A549 (cell line): ENCODE measurements at regions not wholly inside any gene's neighbourhood (a gene's known extent, or its start where the extent isn't known, plus 50 kb on each side); places are given as distances from the start of the nearest gene placed in this dataset.

Source experiments
- ATAC-seq, 2 experiments: fragments of 200-7000 bp in 1 of 2; fragments of >200 bp in 1 of 2; cut with Nextera tagmentation in 1 of 2; cut with Tn5 transposase in 1 of 2; 3 replicates each; pipeline versions ENCODE4 v1.8.0 to v1.9.1; 2018 to 2020; ENCODE audit warnings: mild to moderate bottlenecking in 1 of 2, moderate library complexity in 1 of 2
- CTCF ChIA-PET: fragments of 300-600 bp; sonication (Branson Sonifier 250); formaldehyde crosslinking; extraction: SDS; loops from one replicate; lab custom pipeline; 2021; ENCODE audit warnings: antibody characterized with exemption, inconsistent platforms; lab: Yijun Ruan, JAX
- POLR2A ChIA-PET: fragments of 350-600 bp; formaldehyde crosslinking; extraction: SDS; loops from one replicate; lab custom pipeline; 2021; ENCODE audit warnings: antibody characterized with exemption, inconsistent platforms; lab: Yijun Ruan, JAX
- DNase-seq, 2 experiments: peaks; one replicate each; pipeline versions ENCODE4 v3.0.0 to v3.0.0-alpha.2; 2011 to 2016; ENCODE audit warnings: low read depth in 1 of 2, low spot score in 1 of 2
- FAIRE-seq: peaks from 2 replicates; lab custom pipeline; 2011; peaks lifted over from hg19 to GRCh38; lab: Jason Lieb, UNC
- H3K27ac ChIP-seq, 2 experiments: fragments of >200 bp; sonication (Bioruptor Twin); formaldehyde crosslinking; 3 replicates each; pipeline ENCODE4 v1.5.1; 2016 to 2017
- H3K4me1 ChIP-seq: fragments of >200 bp; sonication (Bioruptor Twin); formaldehyde crosslinking; 3 replicates; pipeline ENCODE4 v1.6.1; 2016
- H3K4me2 ChIP-seq: fragments of >200 bp; sonication (Bioruptor Twin); formaldehyde crosslinking; 3 replicates; pipeline ENCODE4 v1.6.1; 2016
- H3K4me3 ChIP-seq: fragments of >200 bp; sonication (Bioruptor Twin); formaldehyde crosslinking; 3 replicates; pipeline ENCODE4 v1.5.1; 2016
- H3K9me3 ChIP-seq: fragments of >200 bp; sonication (Bioruptor Twin); formaldehyde crosslinking; 3 replicates; pipeline ENCODE4 v1.6.1; 2016
- CBX8 ChIP-seq: fragments of 200-600 bp; sonication (generic); IDR thresholded peaks from 2 replicates; pipeline ENCODE4 v1.6.1; 2016
- CHD2 ChIP-seq: fragments of 150-350 bp; IDR thresholded peaks from 2 replicates; pipeline ENCODE4 v1.6.1; 2014; ENCODE audit warnings: low read length; ENCODE audit not compliant: partially characterized antibody
- CHD4 ChIP-seq: fragments of 200-600 bp; sonication (generic); IDR thresholded peaks from 2 replicates; pipeline ENCODE4 v1.6.1; 2016; ENCODE audit warnings: antibody characterized with exemption, mild to moderate bottlenecking, borderline replicate concordance
- EP300 ChIP-seq, 2 experiments: fragments of >200 bp; sonication (Bioruptor Twin); formaldehyde crosslinking; IDR thresholded peaks; 2 replicates in 1 of 2; 3 replicates in 1 of 2; pipeline ENCODE4 v1.6.1; 2016 to 2017
- FOXS1 ChIP-seq: fragments of 250-450 bp; sonication (Bioruptor Pico); IDR thresholded peaks from 2 replicates; pipeline ENCODE4 v1.5.0; 2020; ENCODE audit warnings: mild to moderate bottlenecking, moderate library complexity
- GATA3 ChIP-seq: IDR thresholded peaks from 2 replicates; pipeline ENCODE4 v1.6.1; 2012; ENCODE audit warnings: borderline replicate concordance
- HDAC2 ChIP-seq: fragments of 200-600 bp; sonication (generic); IDR thresholded peaks from 2 replicates; pipeline ENCODE4 v1.6.1; 2016
- HEYL ChIP-seq: fragments of 250-450 bp; sonication (Bioruptor Pico); IDR thresholded peaks from 2 replicates; pipeline ENCODE4 v1.8.0; 2021; ENCODE audit warnings: mild to moderate bottlenecking, moderate library complexity
- HOXA7 ChIP-seq: fragments of 250-450 bp; sonication (Bioruptor Pico); IDR thresholded peaks from 2 replicates; pipeline ENCODE4 v1.5.0; 2020; ENCODE audit warnings: mild to moderate bottlenecking, moderate library complexity
- KDM1A ChIP-seq: fragments of 200-600 bp; sonication (generic); IDR thresholded peaks from 2 replicates; pipeline ENCODE4 v1.6.1; 2016; ENCODE audit warnings: low read depth, mild to moderate bottlenecking
- MAZ ChIP-seq: fragments of 150-350 bp; IDR thresholded peaks from 2 replicates; pipeline ENCODE4 v1.6.1; 2014; ENCODE audit warnings: antibody characterized with exemption, low read depth, low read length, borderline replicate concordance
- MYC ChIP-seq: IDR thresholded peaks from 2 replicates; pipeline ENCODE4 v1.6.1; 2012; ENCODE audit warnings: mild to moderate bottlenecking, inconsistent platforms, low read length, improper control_type of control experiment, borderline replicate concordance
- NFE2L2 ChIP-seq: fragments of 150-350 bp; conservative IDR thresholded peaks from 2 replicates; pipeline ENCODE4 v1.6.1; 2014; ENCODE audit warnings: low read length
- POLR2A ChIP-seq: IDR thresholded peaks from 2 replicates; pipeline ENCODE4 v1.6.1; 2012; ENCODE audit warnings: mild to moderate bottlenecking, low read length
- RAD21 ChIP-seq, 2 experiments: fragments of >200 bp in 1 of 2; sonication (Bioruptor Twin) in 1 of 2; formaldehyde crosslinking in 1 of 2; IDR thresholded peaks in 1 of 2; conservative IDR thresholded peaks in 1 of 2; 2 replicates in 1 of 2; 3 replicates in 1 of 2; pipeline ENCODE4 v1.6.1; 2012 to 2018; ENCODE audit warnings: inconsistent platforms in 1 of 2
- RCOR1 ChIP-seq: fragments of 150-350 bp; IDR thresholded peaks from 2 replicates; pipeline ENCODE4 v1.6.1; 2014; ENCODE audit warnings: antibody characterized with exemption, low read length, low read depth
- RNF2 ChIP-seq: fragments of 200-600 bp; sonication (generic); IDR thresholded peaks from 2 replicates; pipeline ENCODE4 v1.6.1; 2016; ENCODE audit warnings: low read depth, mild to moderate bottlenecking, antibody characterized with exemption, moderate library complexity, borderline replicate concordance
- SMC3 ChIP-seq: fragments of >200 bp; sonication (Bioruptor Twin); formaldehyde crosslinking; IDR thresholded peaks from 3 replicates; pipeline ENCODE4 v1.6.1; 2018; ENCODE audit warnings: inconsistent platforms
- SREBF2 ChIP-seq: fragments of 450-650 bp; IDR thresholded peaks from 2 replicates; pipeline ENCODE4 v1.6.1; 2014; ENCODE audit warnings: mild to moderate bottlenecking, moderate library complexity
- ZNF302 ChIP-seq: fragments of 250-450 bp; sonication (Bioruptor Pico); IDR thresholded peaks from 2 replicates; pipeline ENCODE4 v1.9.0; 2021; ENCODE audit warnings: inconsistent platforms, mild to moderate bottlenecking, moderate library complexity
- WGBS: methylation state at CpG from one replicate; pipeline ENCODE4 v1.1.6; 2017; ENCODE audit errors: missing lambda C conversion rate; 5-methylcytosine and 5-hydroxymethylcytosine counted together
- TF ChIP-seq, protein P1 (sequence below): fragments of >200 bp; sonication (Bioruptor Twin); formaldehyde crosslinking; IDR thresholded peaks from 3 replicates; pipeline ENCODE4 v1.6.1; 2016
- TF ChIP-seq, protein P2 (sequence below): fragments of 450-650 bp; IDR thresholded peaks from 2 replicates; pipeline ENCODE4 v1.6.1; 2014; ENCODE audit warnings: antibody characterized with exemption
- TF ChIP-seq, protein P3 (sequence below): fragments of >200 bp; sonication (Bioruptor Twin); formaldehyde crosslinking; IDR thresholded peaks from 2 replicates; pipeline ENCODE4 v1.6.1; 2016
- TF ChIP-seq, protein P4 (sequence below): fragments of >200 bp; sonication (Bioruptor Twin); formaldehyde crosslinking; IDR thresholded peaks from 3 replicates; pipeline ENCODE4 v1.5.1; 2016
- TF ChIP-seq, protein P5 (sequence below): IDR thresholded peaks from 2 replicates; pipeline ENCODE4 v1.6.1; 2012; ENCODE audit warnings: low read depth, borderline replicate concordance
- TF ChIP-seq, protein P6 (sequence below): IDR thresholded peaks from 2 replicates; pipeline ENCODE4 v1.6.1; 2012

DNA sequence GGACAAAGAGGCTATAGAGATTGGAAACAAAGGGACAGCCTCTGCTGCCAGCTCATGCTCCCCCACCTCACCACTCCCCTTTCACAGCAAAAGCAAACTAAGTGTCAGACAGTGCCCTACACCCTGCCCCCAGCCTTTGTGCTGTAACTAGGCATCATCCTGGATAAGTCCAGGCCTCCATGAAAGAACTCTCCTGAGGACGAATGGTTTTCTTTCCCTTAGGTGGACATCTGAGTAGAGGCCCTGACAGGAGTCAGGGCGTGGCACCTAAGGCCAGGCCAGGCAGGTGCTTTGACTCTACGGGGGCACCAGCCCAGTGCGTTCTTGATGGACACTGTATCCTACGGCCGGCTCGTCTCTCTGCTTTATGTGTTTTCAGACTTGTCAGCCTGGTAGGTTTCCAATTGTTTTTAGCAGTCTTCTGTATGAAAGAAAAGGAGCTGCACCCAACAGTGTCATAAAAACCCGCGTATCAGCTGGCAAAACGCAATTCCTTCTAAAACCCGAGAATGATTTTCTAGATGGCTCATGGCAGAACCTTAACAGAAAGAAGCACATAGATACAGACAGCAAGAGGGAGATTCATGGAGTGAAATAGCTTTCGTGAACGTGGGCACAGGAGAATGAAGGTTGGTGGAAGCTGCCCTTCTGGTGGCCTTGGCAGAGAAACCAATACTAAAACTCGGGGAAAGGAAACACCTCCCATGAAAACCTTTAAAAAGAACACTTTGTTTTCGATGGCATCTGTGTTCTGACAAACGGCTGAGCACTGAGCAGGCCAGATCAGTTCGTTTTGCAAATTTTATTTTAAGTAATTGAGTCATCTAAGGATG is 51.7 kb upstream of the AJAP1 start:
- ChIA-PET CTCF (no interaction called here), POLR2A (no interaction called here)
- no peak for ATAC-seq
- H3K4me3 ChIP-seq: no peak overlapping the region
- TF ChIP-seq, protein P1, sequence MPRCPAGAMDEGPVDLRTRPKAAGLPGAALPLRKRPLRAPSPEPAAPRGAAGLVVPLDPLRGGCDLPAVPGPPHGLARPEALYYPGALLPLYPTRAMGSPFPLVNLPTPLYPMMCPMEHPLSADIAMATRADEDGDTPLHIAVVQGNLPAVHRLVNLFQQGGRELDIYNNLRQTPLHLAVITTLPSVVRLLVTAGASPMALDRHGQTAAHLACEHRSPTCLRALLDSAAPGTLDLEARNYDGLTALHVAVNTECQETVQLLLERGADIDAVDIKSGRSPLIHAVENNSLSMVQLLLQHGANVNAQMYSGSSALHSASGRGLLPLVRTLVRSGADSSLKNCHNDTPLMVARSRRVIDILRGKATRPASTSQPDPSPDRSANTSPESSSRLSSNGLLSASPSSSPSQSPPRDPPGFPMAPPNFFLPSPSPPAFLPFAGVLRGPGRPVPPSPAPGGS: no peak
- TF ChIP-seq, protein P2, sequence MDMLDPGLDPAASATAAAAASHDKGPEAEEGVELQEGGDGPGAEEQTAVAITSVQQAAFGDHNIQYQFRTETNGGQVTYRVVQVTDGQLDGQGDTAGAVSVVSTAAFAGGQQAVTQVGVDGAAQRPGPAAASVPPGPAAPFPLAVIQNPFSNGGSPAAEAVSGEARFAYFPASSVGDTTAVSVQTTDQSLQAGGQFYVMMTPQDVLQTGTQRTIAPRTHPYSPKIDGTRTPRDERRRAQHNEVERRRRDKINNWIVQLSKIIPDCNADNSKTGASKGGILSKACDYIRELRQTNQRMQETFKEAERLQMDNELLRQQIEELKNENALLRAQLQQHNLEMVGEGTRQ: no peak
- no peak for TF ChIP-seq POLR2A
- no peak for TF ChIP-seq NFE2L2
- TF ChIP-seq FOXS1 (CRISPR knock-in tag): no peak
- TF ChIP-seq HOXA7 (CRISPR knock-in tag): no peak
- TF ChIP-seq EP300 (IDR thresholded peaks at IDR 0.05): no peak
- no peak for TF ChIP-seq RCOR1
- TF ChIP-seq GATA3: no peak
- TF ChIP-seq, protein P3, sequence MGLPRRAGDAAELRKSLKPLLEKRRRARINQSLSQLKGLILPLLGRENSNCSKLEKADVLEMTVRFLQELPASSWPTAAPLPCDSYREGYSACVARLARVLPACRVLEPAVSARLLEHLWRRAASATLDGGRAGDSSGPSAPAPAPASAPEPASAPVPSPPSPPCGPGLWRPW: no peak
- no peak for TF ChIP-seq CBX8
- TF ChIP-seq, protein P4, sequence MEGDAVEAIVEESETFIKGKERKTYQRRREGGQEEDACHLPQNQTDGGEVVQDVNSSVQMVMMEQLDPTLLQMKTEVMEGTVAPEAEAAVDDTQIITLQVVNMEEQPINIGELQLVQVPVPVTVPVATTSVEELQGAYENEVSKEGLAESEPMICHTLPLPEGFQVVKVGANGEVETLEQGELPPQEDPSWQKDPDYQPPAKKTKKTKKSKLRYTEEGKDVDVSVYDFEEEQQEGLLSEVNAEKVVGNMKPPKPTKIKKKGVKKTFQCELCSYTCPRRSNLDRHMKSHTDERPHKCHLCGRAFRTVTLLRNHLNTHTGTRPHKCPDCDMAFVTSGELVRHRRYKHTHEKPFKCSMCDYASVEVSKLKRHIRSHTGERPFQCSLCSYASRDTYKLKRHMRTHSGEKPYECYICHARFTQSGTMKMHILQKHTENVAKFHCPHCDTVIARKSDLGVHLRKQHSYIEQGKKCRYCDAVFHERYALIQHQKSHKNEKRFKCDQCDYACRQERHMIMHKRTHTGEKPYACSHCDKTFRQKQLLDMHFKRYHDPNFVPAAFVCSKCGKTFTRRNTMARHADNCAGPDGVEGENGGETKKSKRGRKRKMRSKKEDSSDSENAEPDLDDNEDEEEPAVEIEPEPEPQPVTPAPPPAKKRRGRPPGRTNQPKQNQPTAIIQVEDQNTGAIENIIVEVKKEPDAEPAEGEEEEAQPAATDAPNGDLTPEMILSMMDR: no peak
- TF ChIP-seq RNF2: no peak
- no peak for TF ChIP-seq RAD21 (conservative IDR thresholded peaks at IDR 0.05 in 1 of 2, IDR thresholded peaks at IDR 0.05 in 1 of 2)
- no peak for TF ChIP-seq HDAC2
- no peak for TF ChIP-seq SREBF2
- TF ChIP-seq, all 56 proteins: peak for 0
- 41% methylated on average over 17 of the region's 17 CpGs for WGBS
- DNase-seq: no peak
- no peak for FAIRE-seq
- peaks cover 5% of the 10 kb centered on the region; the same call in 1 of the 3 replicates for H3K4me1 ChIP-seq
- peak overlapping the region; percentile 59; the same call in 2 of the 3 replicates for H3K4me2 ChIP-seq
- no peaks in the 10 kb centered on the region for H3K9me3 ChIP-seq
- H3K27ac ChIP-seq: peak overlapping the region in 1 of 2 experiments; percentile 16; a peak in 1 of 6 replicates

DNA sequence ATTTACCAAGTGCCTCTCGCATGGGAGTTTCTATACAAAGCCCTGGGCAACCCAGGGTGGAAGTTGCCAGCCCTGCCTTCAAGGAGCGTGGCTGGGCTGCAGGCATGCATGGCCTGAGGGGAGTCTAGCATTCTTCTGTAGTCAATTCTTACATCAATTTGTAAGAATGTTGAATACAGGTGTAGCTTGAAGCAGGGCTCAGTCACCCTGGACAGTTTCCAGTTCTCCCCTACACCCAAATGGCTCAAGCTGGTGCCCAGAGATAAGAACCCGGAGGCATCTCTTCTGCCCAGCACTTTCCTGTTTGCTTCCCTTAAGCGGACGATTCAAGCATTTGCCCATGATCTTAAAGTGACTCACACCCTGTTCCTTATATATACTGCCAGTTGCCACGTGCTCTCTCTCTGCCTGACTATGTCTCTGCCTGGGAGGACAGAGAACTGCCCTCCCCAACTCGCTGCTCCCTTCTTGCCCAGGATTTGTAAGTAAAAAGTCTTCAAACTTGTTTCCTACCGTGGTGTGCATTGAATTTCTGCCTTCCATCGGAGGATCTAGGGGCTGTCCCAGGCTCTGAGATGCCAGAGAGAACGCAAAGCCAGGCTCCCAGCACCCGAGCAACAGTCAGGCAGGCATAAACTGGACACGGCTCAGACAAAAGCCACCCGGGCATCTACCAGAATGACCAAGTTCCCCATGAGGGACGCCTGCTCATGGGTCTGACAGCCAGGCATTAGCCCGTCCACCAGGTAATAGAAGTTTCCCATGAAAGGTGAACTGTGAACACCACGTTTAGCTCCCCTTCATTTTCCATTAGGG is 50.9 kb upstream of the AJAP1 start:
- H3K27ac ChIP-seq: peak overlapping the region in 1 of 2 experiments; percentile 61; a peak in 2 of 6 replicates
- peak overlapping the region; percentile 59 for H3K4me2 ChIP-seq
- H3K9me3 ChIP-seq: no peaks in the 10 kb centered on the region
- H3K4me1 ChIP-seq: peaks cover 5% of the 10 kb centered on the region; the same call in 1 of the 3 replicates
- POLR2A ChIA-PET: no interaction called here
- FAIRE-seq (no peak), ATAC-seq (peak; percentile 77 to 80), DNase-seq (peak; percentile 13 to 41)
- TF ChIP-seq KDM1A (no peak), ZNF302 (no peak), CHD2 (no peak), CHD4 (no peak), MYC (no peak), EP300 (IDR thresholded peaks at IDR 0.05) (no peak), HEYL (CRISPR knock-in tag) (no peak), MAZ (no peak), FOXS1 (CRISPR knock-in tag) (no peak), HDAC2 (no peak), SMC3 (no peak)
- TF ChIP-seq, protein P5, sequence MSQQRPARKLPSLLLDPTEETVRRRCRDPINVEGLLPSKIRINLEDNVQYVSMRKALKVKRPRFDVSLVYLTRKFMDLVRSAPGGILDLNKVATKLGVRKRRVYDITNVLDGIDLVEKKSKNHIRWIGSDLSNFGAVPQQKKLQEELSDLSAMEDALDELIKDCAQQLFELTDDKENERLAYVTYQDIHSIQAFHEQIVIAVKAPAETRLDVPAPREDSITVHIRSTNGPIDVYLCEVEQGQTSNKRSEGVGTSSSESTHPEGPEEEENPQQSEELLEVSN: peak; percentile 34; the same call in 1 of the 2 replicates
- TF ChIP-seq, protein P6, sequence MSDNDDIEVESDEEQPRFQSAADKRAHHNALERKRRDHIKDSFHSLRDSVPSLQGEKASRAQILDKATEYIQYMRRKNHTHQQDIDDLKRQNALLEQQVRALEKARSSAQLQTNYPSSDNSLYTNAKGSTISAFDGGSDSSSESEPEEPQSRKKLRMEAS: peak; percentile 63
- H3K4me3 ChIP-seq: no peak overlapping the region
- CTCF ChIA-PET: no interaction called here
- 8% methylated on average over 13 of the region's 16 CpGs for WGBS
